Tongue (tissue), 1 donor: ENCODE measurements at regions not wholly inside any gene's neighbourhood (a gene's known extent, or its start where the extent isn't known, plus 50 kb on each side); places are given as distances from the start of the nearest gene placed in this dataset.
A peak's percentile ranks its signal among the peaks of the same experiment; 100 is the strongest.
"Not testable (repeated sequence)": the region's sequence is repeated elsewhere in the genome, so short reads cannot be mapped to it uniquely, and the experiment has no call there.

Experiments used
- DNase-seq: peaks from one replicate; pipeline ENCODE4 v3.0.0-alpha.2; 2015

GRCh38 chrX:38473701-38474100, 87.6 kb upstream of the TSPAN7 start:
- DNase-seq: peak; percentile 48

- DNase-seq: no peak
Observed at GRCh38 chrX:38474543-38474942, 86.8 kb upstream of the TSPAN7 start.

DNA sequence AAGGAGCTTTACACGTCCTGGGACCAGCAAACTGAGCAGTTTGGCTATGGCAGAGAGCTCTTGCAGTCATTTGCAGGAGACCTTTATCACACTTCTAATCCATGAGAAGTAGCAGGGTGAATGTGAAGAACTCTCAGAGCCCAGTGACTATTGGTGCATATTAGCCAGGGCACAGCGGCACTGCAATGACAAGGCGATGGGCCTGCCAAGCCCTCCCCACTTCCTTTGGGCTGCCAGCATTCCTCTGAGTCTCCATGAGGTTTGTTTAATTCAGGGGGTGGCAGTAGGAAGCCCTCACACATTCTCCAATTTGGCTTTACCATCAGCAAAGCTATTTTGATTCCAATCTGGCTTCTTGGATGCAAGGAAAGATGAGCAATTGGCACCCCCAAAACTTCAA, 79.2 kb upstream of the TSPAN7 start:
- DNase-seq: no peak

- no peak for DNase-seq
Observed at GRCh38 chrX:38484607-38485498, 76.5 kb upstream of the TSPAN7 start.

DNA sequence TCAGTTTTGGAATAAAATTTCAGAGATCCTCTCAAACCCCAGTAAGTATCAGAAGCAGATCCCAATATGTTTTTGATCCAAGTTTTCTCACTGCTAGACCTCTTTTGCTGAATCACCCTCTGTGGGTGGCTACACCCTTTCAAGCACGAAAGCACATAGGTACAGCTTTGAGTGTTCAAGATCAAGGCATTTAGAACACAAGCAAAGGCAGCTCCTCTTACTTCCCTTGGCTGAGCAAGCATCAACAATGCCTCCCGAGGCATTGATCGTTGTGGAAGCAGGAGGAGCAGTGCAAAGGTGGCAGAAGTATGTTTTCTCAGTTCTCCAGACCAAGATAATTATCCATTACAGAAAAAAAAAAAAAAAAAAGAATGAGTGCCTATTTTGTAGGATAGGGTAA, 72.0 kb upstream of the TSPAN7 start:
- no peak for DNase-seq

DNA sequence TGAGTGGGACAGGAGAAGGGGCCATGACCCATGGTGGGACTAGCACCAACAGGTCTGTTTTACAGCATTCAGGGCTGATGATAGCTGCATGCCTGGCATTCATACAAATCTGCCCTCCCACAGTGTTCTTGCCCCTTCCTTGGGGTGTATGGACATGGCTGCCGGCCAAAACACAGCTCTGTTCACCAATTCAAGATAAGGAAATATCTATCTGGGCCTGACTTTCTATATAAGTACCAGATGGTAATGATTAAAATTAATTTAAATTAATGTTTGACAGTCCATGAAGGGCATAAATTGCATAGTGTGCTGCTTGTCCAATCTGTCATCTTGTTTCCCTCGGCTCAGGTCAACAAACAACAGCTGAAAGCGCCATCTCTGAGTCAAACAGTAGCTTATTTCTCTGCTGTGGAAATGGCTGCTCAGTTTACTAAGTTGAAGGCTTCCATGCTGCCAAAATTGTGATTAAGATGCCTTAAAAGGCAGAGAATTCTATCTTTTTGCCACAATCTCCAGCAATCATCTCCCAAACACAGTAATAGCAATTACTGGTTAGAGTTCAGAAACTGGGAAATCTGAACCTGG, 67.0 kb upstream of the TSPAN7 start:
- peak; percentile 29 for DNase-seq

- not testable (repeated sequence) for DNase-seq
Observed at GRCh38 chrX:38499658-38500057, 61.7 kb upstream of the TSPAN7 start.

- DNase-seq: peak; percentile 61
Observed at GRCh38 chrX:38500141-38500540, 61.2 kb upstream of the TSPAN7 start.

DNA sequence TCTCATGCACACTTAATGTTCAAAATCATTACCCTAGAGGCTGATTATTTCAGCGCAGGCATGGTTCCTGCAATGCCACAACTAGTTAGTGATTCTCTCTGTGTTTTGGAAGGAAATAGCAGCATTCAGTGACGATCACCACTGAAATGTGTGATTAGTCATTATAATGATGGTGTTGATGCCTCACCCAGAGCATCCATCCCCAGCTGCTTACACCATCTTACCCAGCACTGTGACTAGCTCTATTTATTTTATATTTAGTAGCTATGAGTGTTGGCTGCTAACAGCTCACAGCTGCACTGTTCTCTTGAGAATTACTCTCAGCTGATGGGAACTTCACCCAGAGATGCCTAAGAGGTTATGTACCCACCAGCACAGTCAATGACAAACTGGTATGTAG, 60.5 kb upstream of the TSPAN7 start:
- DNase-seq: peak; percentile 40

- no peak for DNase-seq
Observed at GRCh38 chrX:38505583-38505982, 55.8 kb upstream of the TSPAN7 start.
